KOPT-K1 (cell line): ENCODE measurements at regions not wholly inside any gene's neighbourhood (a gene's known extent, or its start where the extent isn't known, plus 50 kb on each side); places are given as distances from the start of the nearest gene placed in this dataset.
"Not testable (repeated sequence)": the region's sequence is repeated elsewhere in the genome, so short reads cannot be mapped to it uniquely, and the experiment has no call there.

Source experiments
- H3K27ac ChIP-seq: fragments of 200-600 bp; sonication (generic); 2 replicates; pipeline ENCODE4 v1.5.1; 2016; ENCODE audit warnings: antibody characterized with exemption, mild to moderate bottlenecking, low read depth, low read length; ENCODE audit not compliant: poor library complexity, severe bottlenecking
- H3K36me3 ChIP-seq: fragments of 200-600 bp; sonication (generic); 2 replicates; pipeline ENCODE4 v1.5.1; 2017; ENCODE audit warnings: antibody characterized with exemption, mild to moderate bottlenecking, low read length, moderate library complexity; ENCODE audit not compliant: insufficient read depth
- H3K9me3 ChIP-seq: fragments of 200-600 bp; sonication (generic); 2 replicates; pipeline ENCODE4 v1.5.1; 2017; ENCODE audit warnings: antibody characterized with exemption, low read length, mild to moderate bottlenecking; ENCODE audit not compliant: insufficient read depth, poor library complexity, severe bottlenecking

GRCh38 chr4:22573198-22573597 lies 57.3 kb upstream of the ADGRA3 start:
- Histone ChIP-seq H3K36me3 (no peaks in the 10 kb centered on the region), H3K27ac (no peak overlapping the region), H3K9me3 (peaks cover 12% of the 10 kb centered on the region)

GRCh38 chr4:22573641-22574040 lies 57.8 kb upstream of the ADGRA3 start:
- Histone ChIP-seq H3K9me3 (peaks cover 12% of the 10 kb centered on the region), H3K27ac (no peak overlapping the region), H3K36me3 (no peaks in the 10 kb centered on the region)

- no peaks in the 10 kb centered on the region for H3K36me3 ChIP-seq
- no peak overlapping the region for H3K27ac ChIP-seq
- peaks cover 8% of the 10 kb centered on the region for H3K9me3 ChIP-seq
Observed at GRCh38 chr4:22574424-22574823, 58.6 kb upstream of the ADGRA3 start.

GRCh38 chr4:22574880-22575279 lies 59.0 kb upstream of the ADGRA3 start:
- Histone ChIP-seq H3K9me3 (peaks cover 7% of the 10 kb centered on the region), H3K27ac (no peak overlapping the region), H3K36me3 (no peaks in the 10 kb centered on the region)

GRCh38 chr4:22587253-22587652 lies 71.4 kb upstream of the ADGRA3 start:
- H3K9me3 ChIP-seq, result no peaks in the 10 kb centered on the region
- no peaks in the 10 kb centered on the region for H3K36me3 ChIP-seq
- no peak overlapping the region for H3K27ac ChIP-seq

- no peaks in the 10 kb centered on the region for H3K9me3 ChIP-seq
- H3K36me3 ChIP-seq, result no peaks in the 10 kb centered on the region
- H3K27ac ChIP-seq, result no peak overlapping the region
Observed at GRCh38 chr4:22593933-22594332, 78.1 kb upstream of the ADGRA3 start.

GRCh38 chr4:22595684-22596083 lies 79.8 kb upstream of the ADGRA3 start:
- H3K9me3 ChIP-seq, result no peaks in the 10 kb centered on the region
- no peak overlapping the region for H3K27ac ChIP-seq
- no peaks in the 10 kb centered on the region for H3K36me3 ChIP-seq

GRCh38 chr4:22596409-22596808 lies 80.5 kb upstream of the ADGRA3 start:
- H3K27ac ChIP-seq, result no peak overlapping the region
- H3K9me3 ChIP-seq, result no peaks in the 10 kb centered on the region
- H3K36me3 ChIP-seq, result no peaks in the 10 kb centered on the region

- Histone ChIP-seq H3K27ac (no peak overlapping the region), H3K36me3 (no peaks in the 10 kb centered on the region), H3K9me3 (no peaks in the 10 kb centered on the region)
Observed at GRCh38 chr4:22597471-22597870, 81.6 kb upstream of the ADGRA3 start.

- H3K9me3 ChIP-seq, H3K27ac ChIP-seq: not testable (repeated sequence)
Observed at GRCh38 chr4:22598113-22599047, 82.5 kb upstream of the ADGRA3 start.

GRCh38 chr4:22599228-22599928 lies 83.5 kb upstream of the ADGRA3 start:
- not testable (repeated sequence) for H3K27ac ChIP-seq, H3K36me3 ChIP-seq, H3K9me3 ChIP-seq

More at GRCh38 chr4:22598113-22599047, 82.5 kb upstream of the ADGRA3 start:
- H3K36me3 ChIP-seq, result not testable (repeated sequence)

- not testable (repeated sequence) for H3K36me3 ChIP-seq, H3K9me3 ChIP-seq, H3K27ac ChIP-seq
Observed at GRCh38 chr4:22599929-22600432, 84.1 kb upstream of the ADGRA3 start.

GRCh38 chr4:22601638-22602037 lies 85.8 kb upstream of the ADGRA3 start:
- not testable (repeated sequence) for H3K9me3 ChIP-seq, H3K36me3 ChIP-seq, H3K27ac ChIP-seq

- no peaks in the 10 kb centered on the region for H3K36me3 ChIP-seq
- peak overlapping the region; percentile 65 for H3K27ac ChIP-seq
- no peaks in the 10 kb centered on the region for H3K9me3 ChIP-seq
Observed at GRCh38 chr4:22607382-22607781, 85.4 kb upstream of the GBA3 start.

- not testable (repeated sequence) for H3K27ac ChIP-seq, H3K36me3 ChIP-seq, H3K9me3 ChIP-seq
Observed at GRCh38 chr4:22609951-22610525, 82.7 kb upstream of the GBA3 start.
